HG03378 (cell line): ENCODE measurements at regions not wholly inside any gene's neighbourhood (a gene's known extent, or its start where the extent isn't known, plus 50 kb on each side); places are given as distances from the start of the nearest gene placed in this dataset.

ENCODE experiments used
- ATAC-seq: cut with Tn5 transposase; IDR thresholded peaks from one replicate; pipeline ENCODE4 v1.9.1; 2021; ENCODE audit warnings: mild to moderate bottlenecking, moderate library complexity; ENCODE audit not compliant: unreplicated experiment

- no peak for ATAC-seq
Observed at GRCh38 chr10:6888434-6888833, 308.4 kb upstream of the PRKCQ start.

GRCh38 chr10:6885284-6885683 lies 305.2 kb upstream of the PRKCQ start:
- no peak for ATAC-seq

DNA sequence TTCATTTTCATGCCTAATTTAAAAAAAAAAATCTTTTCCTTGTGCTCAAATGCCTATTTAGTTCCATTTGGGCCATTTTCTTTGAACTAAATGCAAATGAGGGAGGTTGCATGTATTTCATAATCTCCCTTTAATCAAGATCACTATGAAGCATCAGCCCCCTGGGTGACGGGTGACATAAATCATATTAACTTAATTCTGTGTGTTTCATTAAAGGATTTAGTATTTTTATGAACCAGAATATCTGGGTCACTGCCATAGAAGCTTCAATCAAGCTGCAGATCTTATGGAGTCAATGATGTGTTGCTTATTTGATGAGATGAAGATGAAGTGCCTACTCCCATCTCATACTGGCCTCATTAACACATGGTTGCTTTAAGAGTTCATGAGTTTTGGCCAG lies 301.9 kb upstream of the PRKCQ start:
- no peak for ATAC-seq

- no peak for ATAC-seq
Observed at GRCh38 chr10:6877722-6878392, 297.8 kb upstream of the PRKCQ start.

- ATAC-seq: no peak
Observed at GRCh38 chr10:6877336-6877721, 297.3 kb upstream of the PRKCQ start.

DNA sequence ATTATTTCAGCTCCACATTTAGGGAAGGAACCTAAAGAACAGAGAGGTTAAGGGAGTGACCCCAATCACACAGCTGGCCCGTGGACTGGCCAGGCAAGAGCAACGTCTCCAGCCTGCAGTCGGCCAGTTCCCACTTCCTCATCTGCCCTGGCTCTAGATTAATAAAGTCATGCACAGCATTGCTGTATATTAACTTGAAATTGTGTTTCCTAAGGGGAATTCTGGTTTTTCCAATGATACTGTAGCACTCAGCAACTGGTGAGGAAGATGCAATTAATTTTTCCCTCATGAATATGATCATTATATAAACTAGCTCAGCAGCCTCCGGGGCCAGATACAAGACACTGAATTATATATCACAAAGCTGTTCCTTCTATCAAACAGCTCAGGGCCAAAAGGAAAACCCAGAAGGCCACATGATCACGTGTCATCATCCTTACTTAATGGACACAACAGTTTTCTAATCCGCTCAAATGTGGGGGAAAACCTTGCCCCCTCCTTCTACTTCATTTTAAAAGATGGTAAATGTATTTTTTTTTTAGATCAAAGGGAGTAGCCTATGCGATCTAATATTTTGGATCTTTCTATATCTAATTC lies 295.3 kb upstream of the PRKCQ start:
- ATAC-seq: no peak

- ATAC-seq: no peak
Observed at GRCh38 chr10:6871128-6871527, 291.1 kb upstream of the PRKCQ start.

GRCh38 chr10:6868036-6868725 lies 288.1 kb upstream of the PRKCQ start:
- ATAC-seq: no peak

DNA sequence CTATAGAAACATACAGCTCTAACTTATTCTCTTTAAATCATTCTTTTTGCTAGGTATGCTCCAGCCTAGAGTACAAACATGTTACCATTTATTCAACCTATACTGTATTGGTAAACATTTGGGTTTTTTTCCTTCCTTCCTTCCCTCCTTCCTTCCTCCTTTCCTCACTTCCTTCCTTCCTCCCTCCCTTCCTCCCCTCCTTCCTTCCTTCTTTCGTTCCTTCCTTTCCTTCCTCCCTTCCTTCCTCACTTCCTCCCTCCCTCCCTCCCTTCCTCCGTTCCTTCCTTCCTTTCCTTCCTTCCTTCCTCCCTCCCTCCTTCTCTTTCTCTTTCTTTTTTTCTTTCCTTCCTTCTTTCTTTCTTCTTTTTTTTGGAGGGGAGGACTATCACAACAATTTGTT lies 286.7 kb upstream of the PRKCQ start:
- no peak for ATAC-seq

GRCh38 chr10:6864142-6864541 lies 284.1 kb upstream of the PRKCQ start:
- ATAC-seq: no peak

DNA sequence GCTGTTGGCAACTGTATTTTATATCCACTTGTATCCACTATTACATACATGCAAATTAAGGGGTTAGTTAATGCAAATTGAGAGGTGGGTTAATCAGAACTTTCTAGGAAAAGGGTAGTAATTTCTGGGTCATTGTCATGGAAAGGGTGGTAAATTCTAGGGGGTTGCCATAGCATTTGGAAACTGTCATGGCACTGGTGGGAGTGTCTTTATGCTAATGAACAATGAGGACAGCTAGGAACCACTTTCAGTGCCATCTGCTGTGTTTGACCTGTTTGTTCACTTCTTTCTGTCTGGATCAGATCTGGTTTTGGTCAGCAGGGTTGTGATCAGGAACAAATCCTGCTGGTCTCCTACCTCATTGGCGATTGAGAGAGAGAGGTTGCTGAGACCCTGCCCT lies 283.3 kb upstream of the PRKCQ start:
- no peak for ATAC-seq

GRCh38 chr10:6850452-6850851 lies 270.4 kb upstream of the PRKCQ start:
- no peak for ATAC-seq

DNA sequence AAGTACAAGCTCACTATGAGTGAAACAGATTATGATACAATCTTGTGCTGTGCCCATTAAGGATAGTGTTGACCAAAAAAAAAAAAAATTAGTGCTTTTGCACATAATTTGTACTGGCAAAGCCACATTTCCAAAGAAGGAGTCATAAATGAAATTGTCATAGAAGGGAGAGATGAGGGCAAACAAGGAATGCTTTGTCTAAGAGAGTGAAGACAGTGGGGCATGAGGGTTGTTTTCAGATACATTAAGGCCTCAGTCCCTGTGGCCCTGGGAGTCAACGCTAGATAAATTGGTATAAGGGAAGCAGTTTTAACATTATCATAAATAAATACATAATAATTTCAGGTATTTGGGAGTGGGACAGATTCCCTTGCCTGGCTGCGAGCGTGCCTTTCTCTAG lies 267.5 kb upstream of the PRKCQ start:
- no peak for ATAC-seq

GRCh38 chr10:6843894-6844650 lies 264.0 kb upstream of the PRKCQ start:
- no peak for ATAC-seq

DNA sequence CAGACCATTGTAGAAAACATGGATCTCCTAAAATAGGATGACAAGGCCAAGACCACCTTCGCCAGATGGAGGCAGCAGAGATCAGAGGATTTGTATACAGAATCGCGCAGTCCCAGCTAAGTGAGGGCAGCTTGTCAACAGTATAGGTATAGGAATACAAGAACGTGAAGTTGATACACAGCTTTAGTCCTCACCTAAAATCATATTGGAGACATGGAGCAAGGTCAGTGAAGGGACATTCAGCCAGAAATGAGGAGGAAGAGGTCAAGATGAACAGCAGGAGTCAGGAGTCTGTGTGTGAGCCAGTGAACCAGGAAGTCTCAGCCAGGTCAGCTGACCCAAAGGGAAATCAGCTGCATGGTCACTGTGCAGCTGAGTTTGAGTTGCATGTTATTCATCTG lies 263.4 kb upstream of the PRKCQ start:
- no peak for ATAC-seq

GRCh38 chr10:6842722-6843121 lies 262.6 kb upstream of the PRKCQ start:
- ATAC-seq: no peak

DNA sequence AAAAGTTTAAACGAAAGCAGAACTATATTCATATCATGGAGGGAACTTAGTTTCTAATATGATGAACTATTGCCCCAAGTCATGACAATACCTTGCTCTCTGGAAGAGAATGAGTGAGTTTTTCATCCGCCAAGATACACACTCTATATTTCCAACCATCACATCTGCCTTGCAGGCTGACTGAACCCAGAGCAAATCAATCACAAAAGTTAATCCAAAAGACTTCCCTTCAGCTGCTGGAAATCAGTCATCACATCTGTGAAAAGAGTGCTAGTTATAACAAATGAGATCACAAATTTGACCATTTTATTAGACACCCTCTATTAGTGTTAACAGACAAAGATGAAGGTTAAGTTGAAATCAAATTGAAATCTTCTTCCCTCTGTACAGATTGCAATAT lies 261.7 kb upstream of the PRKCQ start:
- no peak for ATAC-seq

DNA sequence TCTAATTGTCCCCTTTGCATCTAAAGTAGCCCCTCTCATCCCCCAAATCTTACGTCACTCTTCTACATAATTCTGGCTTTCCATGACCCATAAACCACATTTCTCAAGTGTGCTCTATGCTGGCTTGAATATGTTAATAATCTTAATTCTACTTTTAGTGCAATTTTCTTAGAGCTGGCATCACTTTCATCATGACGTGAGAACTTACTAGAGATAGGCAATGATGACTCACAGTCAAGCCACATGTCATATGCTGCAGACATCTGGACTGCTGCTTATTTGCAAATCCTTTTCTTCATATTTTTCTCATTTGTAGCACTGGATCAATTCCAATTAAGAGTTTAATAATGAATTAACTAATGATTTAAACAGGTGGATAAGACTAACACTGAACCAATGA lies 260.7 kb upstream of the PRKCQ start:
- no peak for ATAC-seq

DNA sequence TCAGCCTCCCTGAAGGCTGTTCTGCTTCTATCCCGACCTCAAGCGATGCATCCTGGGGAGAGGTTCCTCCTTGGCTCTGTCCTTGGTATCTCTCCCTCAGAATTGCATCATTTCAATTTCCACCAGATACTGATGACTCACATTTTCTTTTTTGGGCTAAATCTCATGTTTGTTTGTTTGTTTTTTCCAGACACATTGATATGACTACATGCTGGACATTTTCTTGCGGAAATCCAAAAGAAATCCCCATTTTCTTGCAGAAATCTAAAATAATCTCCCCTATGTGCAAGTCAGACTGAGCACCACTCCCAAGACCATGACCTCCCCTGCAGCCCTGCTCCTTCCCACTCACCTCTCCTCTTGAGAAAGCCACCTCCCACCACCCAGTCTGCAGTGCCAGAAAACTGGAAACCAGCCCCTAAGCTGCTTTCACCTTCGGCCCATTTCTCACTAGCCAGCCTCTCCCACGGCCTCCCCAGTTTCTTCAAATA lies 260.2 kb upstream of the PRKCQ start:
- ATAC-seq: no peak

- ATAC-seq: no peak
Observed at GRCh38 chr10:6838118-6838517, 258.0 kb upstream of the PRKCQ start.

GRCh38 chr10:6833458-6834011 lies 253.5 kb upstream of the PRKCQ start:
- no peak for ATAC-seq
